Caco-2 (cell line): ENCODE measurements at regions not wholly inside any gene's neighbourhood (a gene's known extent, or its start where the extent isn't known, plus 50 kb on each side); places are given as distances from the start of the nearest gene placed in this dataset.

ENCODE experiments used
- BruUV-seq: library from RNA; stranded (reverse); fragments of 400-500 nt; replicated peaks from 2 replicates; lab custom pipeline; 2021; lab: Mats Ljungman, UMichigan
- CTCF ChIA-PET: fragments of 300-600 bp; sonication (Branson Sonifier 250); formaldehyde crosslinking; loops from one replicate; lab custom pipeline; 2022; ENCODE audit warnings: antibody characterized with exemption; lab: Charles Lee
- POLR2A ChIA-PET: fragments of 300-600 bp; sonication (Branson Sonifier 250); formaldehyde crosslinking; loops from one replicate; lab custom pipeline; 2022; ENCODE audit warnings: antibody characterized with exemption; lab: Charles Lee
- DNase-seq, 2 experiments: peaks; one replicate each; pipeline versions ENCODE4 v3.0.0 to v3.0.0-alpha.2; 2020 to 2022
- H3K27me3 ChIP-seq: replicated peaks from 2 replicates; pipeline ENCODE4 v1.6.0; 2011; ENCODE audit warnings: low read length; ENCODE audit not compliant: control insufficient read depth, insufficient read depth
- H3K36me3 ChIP-seq: 2 replicates; pipeline ENCODE4 v1.5.1; 2011; ENCODE audit warnings: low read length; ENCODE audit not compliant: control insufficient read depth, insufficient read depth
- H3K4me1 ChIP-seq: fragments of 250-450 bp; sonication (Bioruptor Pico); 2 replicates; pipeline ENCODE4 v1.5.1; 2020; ENCODE audit warnings: mild to moderate bottlenecking
- H3K4me3 ChIP-seq: 2 replicates; pipeline ENCODE4 v1.5.1; 2011; ENCODE audit warnings: low read depth, mild to moderate bottlenecking, control low read depth, low read length
- H3K9me3 ChIP-seq: fragments of 250-450 bp; sonication (Bioruptor Pico); 2 replicates; pipeline ENCODE4 v1.5.1; 2020; ENCODE audit warnings: mild to moderate bottlenecking, moderate library complexity
- H3K27ac Mint-ChIP-seq: one replicate; pipeline ENCODE4 v1.8.0; 2022; ENCODE audit warnings: mixed read lengths; ENCODE audit not compliant: unreplicated experiment
- H3K27me3 Mint-ChIP-seq: one replicate; pipeline ENCODE4 v1.8.0; 2022; ENCODE audit warnings: mixed read lengths; ENCODE audit not compliant: insufficient read depth, unreplicated experiment
- H3K36me3 Mint-ChIP-seq: one replicate; pipeline ENCODE4 v1.8.0; 2022; ENCODE audit warnings: mild to moderate bottlenecking, mixed read lengths; ENCODE audit not compliant: insufficient read depth, unreplicated experiment
- H3K4me1 Mint-ChIP-seq: one replicate; pipeline ENCODE4 v1.8.0; 2022; ENCODE audit warnings: low read depth, mixed read lengths; ENCODE audit not compliant: unreplicated experiment
- H3K4me3 Mint-ChIP-seq: one replicate; pipeline ENCODE4 v1.8.0; 2022; ENCODE audit warnings: mild to moderate bottlenecking, moderate library complexity, mixed read lengths; ENCODE audit not compliant: unreplicated experiment
- H3K9me3 Mint-ChIP-seq: one replicate; pipeline ENCODE4 v1.8.0; 2022; ENCODE audit warnings: mixed read lengths; ENCODE audit not compliant: unreplicated experiment
- CTCF ChIP-seq, 2 experiments: fragments of 200-600 bp in 1 of 2; IDR thresholded peaks; 1 replicate in 1 of 2; 2 replicates in 1 of 2; pipeline versions ENCODE4 v1.5.1 to v1.8.0; 2011 to 2022; ENCODE audit warnings: antibody characterized with exemption in 1 of 2, control low read depth in 1 of 2, inconsistent platforms in 1 of 2, low read depth in 1 of 2, low read length in 1 of 2, mild to moderate bottlenecking in 1 of 2, moderate library complexity in 1 of 2; ENCODE audit not compliant: insufficient read depth in 1 of 2, severe bottlenecking in 1 of 2, unreplicated experiment in 1 of 2
- intact Hi-C: fragments of 100-400 bp; cut with micrococcal nuclease; formaldehyde crosslinking; loops from one replicate; pipeline ENCODE4 v1.10.0; 2022; ENCODE audit not compliant: unreplicated experiment

GRCh38 chr6:81821449-81821848 lies 69.0 kb upstream of the TENT5A start:
- no peak for TF ChIP-seq CTCF (IDR thresholded peaks at IDR 0.05; ENCODE audit: insufficient read depth in 1 of 2, low read depth in 1 of 2, low read length in 1 of 2, severe bottlenecking in 1 of 2, unreplicated experiment in 1 of 2)
- no peak for DNase-seq

GRCh38 chr6:81820980-81821379 lies 68.5 kb upstream of the TENT5A start:
- Mint-ChIP-seq H3K4me3 (no peak overlapping the region), H3K27ac (no peak overlapping the region), H3K27me3 (no peaks in the 10 kb centered on the region), H3K36me3 (no peaks in the 10 kb centered on the region), H3K9me3 (no peaks in the 10 kb centered on the region), H3K4me1 (peaks cover 13% of the 10 kb centered on the region)
- ChIA-PET POLR2A (no interaction called here), CTCF (no interaction called here)
- intact Hi-C loops, result no loop called here
- H3K9me3 ChIP-seq, result no peaks in the 10 kb centered on the region
- BruUV-seq, result no TSS peak
- H3K36me3 ChIP-seq, result no peaks in the 10 kb centered on the region
- TF ChIP-seq CTCF (IDR thresholded peaks at IDR 0.05; ENCODE audit: insufficient read depth in 1 of 2, low read depth in 1 of 2, low read length in 1 of 2, severe bottlenecking in 1 of 2, unreplicated experiment in 1 of 2), result no peak
- H3K4me1 ChIP-seq, result peaks cover 24% of the 10 kb centered on the region
- no peak for DNase-seq
- no peak overlapping the region for H3K4me3 ChIP-seq
- no peaks in the 10 kb centered on the region for H3K27me3 ChIP-seq

More at GRCh38 chr6:81821449-81821848, 69.0 kb upstream of the TENT5A start:
- Histone ChIP-seq H3K4me1 (peaks cover 19% of the 10 kb centered on the region), H3K9me3 (no peaks in the 10 kb centered on the region), H3K36me3 (no peaks in the 10 kb centered on the region), H3K4me3 (no peak overlapping the region), H3K27me3 (no peaks in the 10 kb centered on the region)
- ChIA-PET CTCF (no interaction called here), POLR2A (no interaction called here)
- intact Hi-C loops, result no loop called here
- Mint-ChIP-seq H3K4me3 (no peak overlapping the region), H3K27ac (no peak overlapping the region), H3K4me1 (peaks cover 8% of the 10 kb centered on the region), H3K9me3 (no peaks in the 10 kb centered on the region), H3K27me3 (no peaks in the 10 kb centered on the region), H3K36me3 (no peaks in the 10 kb centered on the region)
- BruUV-seq, result no TSS peak

- CTCF ChIA-PET, result no interaction called here
- no peak for TF ChIP-seq CTCF (IDR thresholded peaks at IDR 0.05; ENCODE audit: insufficient read depth in 1 of 2, low read depth in 1 of 2, low read length in 1 of 2, severe bottlenecking in 1 of 2, unreplicated experiment in 1 of 2)
- no peak for DNase-seq
- Mint-ChIP-seq H3K27me3 (no peaks in the 10 kb centered on the region), H3K4me1 (peaks cover 13% of the 10 kb centered on the region), H3K9me3 (no peaks in the 10 kb centered on the region), H3K36me3 (no peaks in the 10 kb centered on the region), H3K27ac (no peak overlapping the region), H3K4me3 (no peak overlapping the region)
- BruUV-seq, result no TSS peak
- Histone ChIP-seq H3K9me3 (no peaks in the 10 kb centered on the region), H3K4me3 (no peak overlapping the region), H3K4me1 (peaks cover 29% of the 10 kb centered on the region), H3K36me3 (no peaks in the 10 kb centered on the region), H3K27me3 (no peaks in the 10 kb centered on the region)
- POLR2A ChIA-PET, result no interaction called here
- intact Hi-C loops, result no loop called here
Observed at GRCh38 chr6:81820422-81820821, 67.9 kb upstream of the TENT5A start.
